MV-4-11 (cell line): ENCODE measurements at regions not wholly inside any gene's neighbourhood (a gene's known extent, or its start where the extent isn't known, plus 50 kb on each side); places are given as distances from the start of the nearest gene placed in this dataset.
"Not testable (repeated sequence)": the region's sequence is repeated elsewhere in the genome, so short reads cannot be mapped to it uniquely, and the experiment has no call there.

Source experiments
- DNase-seq: peaks from one replicate; lab custom pipeline; 2025; lab: John Stamatoyannopoulos, UW

GRCh38 chr9:28092981-28093936 lies 520.0 kb upstream of the C9orf72 start:
- no peak for DNase-seq

DNA sequence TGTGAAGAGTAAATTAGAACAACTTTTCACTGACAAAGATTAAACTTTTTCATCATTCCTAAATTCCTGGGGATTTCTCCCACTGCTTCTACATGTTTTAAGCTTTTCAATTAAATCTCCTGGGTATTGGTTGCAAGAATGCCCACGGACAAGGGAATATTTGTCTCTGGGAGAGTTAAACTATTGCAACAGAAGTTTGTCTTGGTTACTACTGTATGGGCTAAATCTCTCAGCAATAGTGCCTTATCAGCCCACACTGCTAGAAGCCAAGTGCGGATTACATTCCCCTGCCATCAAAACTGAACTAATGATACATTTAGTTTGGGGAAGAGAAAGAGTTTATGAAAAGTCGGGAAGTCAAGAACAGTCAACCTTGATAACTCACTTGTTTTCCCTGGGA lies 528.2 kb upstream of the C9orf72 start:
- no peak for DNase-seq

DNA sequence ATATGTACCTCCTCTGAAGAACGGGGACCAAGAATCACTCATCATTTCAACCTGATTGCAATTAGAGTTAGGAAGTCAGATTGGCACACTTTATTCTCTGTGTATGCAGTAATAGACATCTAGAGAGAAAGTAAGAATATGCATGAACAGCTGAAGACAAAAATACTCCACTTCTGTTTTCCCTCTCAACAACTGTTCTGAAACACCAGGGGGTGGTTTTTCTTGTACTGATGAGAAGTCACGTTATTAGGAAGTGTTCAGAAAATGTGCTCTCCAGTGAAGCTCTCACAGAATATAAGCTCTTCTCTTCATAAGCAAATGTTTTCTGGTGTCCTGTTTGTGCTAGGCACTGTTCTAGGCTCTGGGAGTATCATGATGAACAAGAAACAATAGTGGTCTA lies 531.7 kb upstream of the C9orf72 start:
- no peak for DNase-seq

- DNase-seq, result no peak
Measured at GRCh38 chr9:28120184-28120583, 546.9 kb upstream of the C9orf72 start.

GRCh38 chr9:28120626-28121025 lies 547.3 kb upstream of the C9orf72 start:
- no peak for DNase-seq

GRCh38 chr9:28121366-28121765 lies 548.1 kb upstream of the C9orf72 start:
- DNase-seq, result no peak

- DNase-seq, result no peak
Measured at GRCh38 chr9:28124917-28125316, 551.6 kb upstream of the C9orf72 start.

- DNase-seq, result no peak
Measured at GRCh38 chr9:28127101-28127500, 553.8 kb upstream of the C9orf72 start.

DNA sequence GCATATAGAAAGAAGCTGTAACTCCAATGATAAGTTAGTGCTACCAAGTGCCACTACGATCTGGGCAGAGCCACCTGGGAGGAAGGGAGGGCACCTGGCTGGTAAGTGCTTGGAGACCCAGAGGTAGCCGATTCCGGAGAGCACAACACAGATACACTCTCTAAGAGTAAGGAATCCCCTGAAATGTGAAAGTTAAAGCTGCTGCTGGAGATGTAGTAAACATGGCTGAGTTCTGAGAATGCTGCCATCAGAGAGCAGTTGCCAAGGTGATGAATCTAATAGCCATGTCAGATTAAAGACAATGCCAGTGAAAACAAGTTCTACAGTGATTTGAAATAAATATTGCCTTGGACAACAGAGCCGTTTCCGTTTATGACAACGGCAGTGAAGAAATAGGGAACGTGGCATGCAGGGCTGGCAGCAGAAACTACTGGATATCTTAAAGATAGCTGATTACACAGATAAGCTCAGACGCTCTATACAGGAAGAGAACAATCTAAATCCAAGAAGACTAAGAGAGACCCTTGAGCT lies 561.2 kb upstream of the C9orf72 start:
- DNase-seq, result no peak

GRCh38 chr9:28135549-28135948 lies 562.3 kb upstream of the C9orf72 start:
- DNase-seq, result no peak

DNA sequence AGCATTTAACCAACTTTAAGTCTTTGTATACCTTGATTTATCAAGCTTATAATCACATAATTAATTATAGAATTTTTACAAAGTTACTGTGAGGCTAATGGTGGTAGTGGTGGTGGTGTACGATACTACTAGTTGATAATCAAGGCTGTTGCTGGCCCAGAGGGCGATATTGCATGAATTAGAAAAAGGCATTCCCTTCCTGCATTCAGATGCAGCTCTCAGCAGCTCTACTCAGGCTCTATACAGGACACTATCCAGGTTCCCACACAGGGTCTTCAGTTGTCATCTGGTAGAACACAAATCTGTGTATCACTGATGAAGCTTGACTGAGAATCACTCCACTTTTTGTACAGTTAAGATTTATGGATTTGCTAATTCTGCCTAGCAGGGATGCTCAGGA lies 562.8 kb upstream of the C9orf72 start:
- DNase-seq, result no peak

- not testable (repeated sequence) for DNase-seq
Measured at GRCh38 chr9:28147430-28147829, 574.1 kb upstream of the C9orf72 start.

DNA sequence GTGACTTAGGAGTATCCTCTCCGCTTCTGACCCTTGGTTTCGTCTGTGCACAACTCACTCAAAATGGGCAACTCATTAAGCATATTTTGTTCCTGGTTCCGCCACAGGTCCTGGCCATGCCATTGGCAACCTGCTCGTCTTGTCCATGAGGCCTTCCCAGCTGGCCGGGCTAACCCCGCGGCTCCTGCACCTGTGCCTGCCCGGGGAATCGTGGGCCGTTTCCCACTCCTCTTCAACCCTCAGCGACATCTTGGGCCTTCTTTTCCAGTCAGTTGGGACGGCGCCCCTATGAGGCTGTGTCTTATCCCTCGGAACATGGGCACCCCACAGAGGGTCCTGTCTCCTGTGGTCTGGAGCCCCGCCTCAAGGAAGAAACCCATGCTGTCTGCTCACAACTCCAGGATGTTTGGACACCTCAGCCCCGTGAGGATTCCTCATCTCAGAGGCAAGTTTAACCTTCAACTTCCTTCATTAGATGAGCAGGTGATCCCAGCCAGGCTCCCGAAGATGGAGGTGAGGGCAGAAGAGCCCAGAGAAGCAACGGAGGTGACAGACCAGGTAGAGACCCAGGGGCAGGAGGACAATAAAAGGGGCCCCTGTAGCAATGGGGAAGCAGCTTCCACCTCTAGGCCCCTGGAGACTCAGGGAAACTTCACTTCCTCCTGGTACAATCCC lies 574.8 kb upstream of the C9orf72 start:
- not testable (repeated sequence) for DNase-seq

- not testable (repeated sequence) for DNase-seq
Measured at GRCh38 chr9:28149361-28150050, 576.2 kb upstream of the C9orf72 start.

DNA sequence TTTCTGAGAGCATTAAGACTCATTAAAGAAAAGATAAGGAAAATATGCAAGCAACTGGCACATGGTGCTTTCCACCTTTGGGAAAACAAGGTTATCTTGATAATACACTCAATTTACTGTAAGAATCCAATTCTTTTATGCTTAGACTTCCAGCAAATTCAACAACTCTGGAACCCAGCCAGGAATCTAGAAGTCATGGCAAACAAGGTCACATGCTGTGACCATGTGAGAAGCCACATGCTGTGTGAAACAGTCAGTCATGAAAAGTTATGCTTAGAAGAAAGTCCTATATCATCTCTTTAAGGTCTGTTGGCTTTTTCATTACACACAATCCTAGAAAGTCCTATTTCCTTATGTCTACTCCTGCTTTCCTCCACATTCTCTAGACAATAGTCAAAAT lies 581.8 kb upstream of the C9orf72 start:
- no peak for DNase-seq

DNA sequence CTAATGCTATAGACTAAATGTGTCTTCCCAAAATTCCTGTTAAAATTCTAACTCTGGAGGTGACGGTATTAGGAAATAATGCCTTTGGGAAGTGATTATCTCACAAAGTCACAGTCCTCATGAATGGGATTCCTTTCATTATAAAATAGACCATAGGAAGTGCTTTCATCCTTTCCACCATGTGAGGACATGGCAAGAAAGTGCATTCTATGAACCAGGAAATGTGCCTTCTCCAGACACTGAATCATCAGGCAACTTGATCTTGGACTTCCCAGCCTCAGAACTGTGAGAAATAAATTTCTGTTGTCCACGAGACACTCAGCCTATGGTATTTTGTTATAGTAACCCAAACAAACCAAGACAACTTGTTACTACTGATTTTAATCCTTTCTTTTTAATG lies 582.4 kb upstream of the C9orf72 start:
- DNase-seq, result no peak

- no peak for DNase-seq
Measured at GRCh38 chr9:28158451-28158850, 585.2 kb upstream of the C9orf72 start.

DNA sequence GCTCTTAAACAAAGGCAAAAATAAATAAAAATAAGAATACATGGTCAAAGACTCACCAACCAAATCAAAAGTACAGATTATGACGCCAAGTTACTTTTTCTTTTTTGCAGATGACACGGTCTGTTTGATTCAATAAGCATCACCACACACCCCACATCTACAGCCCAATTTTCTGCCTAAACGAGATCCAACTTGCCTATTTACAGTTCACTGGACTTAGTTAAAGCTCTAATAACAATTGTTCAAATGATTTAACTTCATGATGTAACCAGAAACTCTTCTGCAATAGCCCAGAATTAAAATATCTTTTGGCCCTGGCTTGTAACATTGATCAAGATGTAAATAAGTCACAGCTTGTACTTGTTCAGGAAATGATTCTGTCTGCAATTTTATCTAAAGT lies 590.3 kb upstream of the C9orf72 start:
- no peak for DNase-seq

DNA sequence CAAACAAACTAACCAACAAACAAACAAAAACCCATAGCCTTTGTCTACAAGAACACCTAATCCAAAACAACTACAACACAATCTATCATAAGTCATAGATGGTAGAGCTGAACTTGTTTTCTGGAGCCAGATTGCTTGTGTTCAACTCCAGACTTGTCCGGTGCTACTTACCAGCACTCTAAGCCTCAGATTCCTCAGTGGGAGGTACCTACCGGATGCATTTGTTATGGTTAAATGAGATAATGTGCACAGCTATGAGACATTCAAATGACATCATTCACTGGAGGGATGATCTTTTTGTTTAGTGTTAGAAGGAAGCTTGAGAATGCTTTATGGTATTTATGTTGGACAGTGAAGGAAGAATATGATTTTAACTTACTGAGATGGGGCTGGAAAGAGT lies 592.9 kb upstream of the C9orf72 start:
- DNase-seq, result no peak

- no peak for DNase-seq
Measured at GRCh38 chr9:28177142-28177541, 603.9 kb upstream of the C9orf72 start.

DNA sequence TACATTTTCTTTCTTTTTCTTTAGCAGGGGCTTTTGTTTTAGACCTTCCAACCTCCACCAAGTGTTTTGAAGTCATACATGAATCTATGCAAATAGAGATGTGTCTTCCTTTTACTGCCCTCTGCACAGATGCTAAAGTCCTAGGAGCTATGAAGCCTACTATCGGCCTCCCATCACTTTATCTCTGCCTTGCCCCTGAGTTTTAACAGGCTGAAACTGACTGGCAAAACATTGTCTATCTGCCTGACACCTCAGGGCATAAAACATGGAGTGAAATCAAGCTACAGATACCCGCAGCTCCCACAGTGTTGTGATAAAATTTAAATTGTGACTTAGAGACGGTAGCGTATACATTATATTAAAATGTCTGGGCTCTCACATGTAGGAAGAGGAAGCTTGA lies 604.6 kb upstream of the C9orf72 start:
- no peak for DNase-seq

GRCh38 chr9:28179893-28180292 lies 606.6 kb upstream of the C9orf72 start:
- no peak for DNase-seq

- DNase-seq, result no peak
Measured at GRCh38 chr9:28190981-28191380, 617.7 kb upstream of the C9orf72 start.
